SU-DHL-6 (cell line): ENCODE measurements at regions not wholly inside any gene's neighbourhood (a gene's known extent, or its start where the extent isn't known, plus 50 kb on each side); places are given as distances from the start of the nearest gene placed in this dataset.

Experiments
- H2AFZ ChIP-seq: fragments of 200-600 bp; sonication (generic); 2 replicates; pipeline ENCODE4 v1.6.1; 2014; ENCODE audit warnings: low read depth, mild to moderate bottlenecking, moderate library complexity, mixed read lengths, antibody characterized with exemption, low read length; ENCODE audit not compliant: severe bottlenecking
- H3F3A ChIP-seq: fragments of 200-600 bp; shearing (Covaris generic); 2 replicates; pipeline ENCODE4 v1.6.0; 2016; ENCODE audit warnings: antibody characterized with exemption, mild to moderate bottlenecking; ENCODE audit not compliant: insufficient read depth
- H3K27ac ChIP-seq: fragments of 200-600 bp; sonication (generic); 2 replicates; pipeline ENCODE4 v1.5.1; 2016; ENCODE audit warnings: low read depth, mild to moderate bottlenecking, low read length, moderate library complexity, mixed read lengths
- H3K27me3 ChIP-seq: fragments of 200-600 bp; sonication (generic), shearing (Covaris generic); 2 replicates; pipeline ENCODE4 v1.6.0; 2014; ENCODE audit warnings: mild to moderate bottlenecking, low read length
- H3K36me3 ChIP-seq: fragments of 200-600 bp; sonication (generic); 2 replicates; pipeline ENCODE4 v1.6.1; 2014; ENCODE audit warnings: mild to moderate bottlenecking, low read length, mixed read lengths
- H3K4me2 ChIP-seq: fragments of 300-600, 200-600 bp; shearing (Covaris generic), sonication (generic); 2 replicates; pipeline ENCODE4 v1.6.0; 2014; ENCODE audit warnings: low read length, low read depth, mild to moderate bottlenecking; ENCODE audit not compliant: poor library complexity, severe bottlenecking
- H3K4me3 ChIP-seq: fragments of 200-600 bp; sonication (generic); 2 replicates; pipeline ENCODE4 v1.5.1; 2014; ENCODE audit warnings: antibody characterized with exemption, low read length, mild to moderate bottlenecking, mixed read lengths; ENCODE audit not compliant: insufficient read depth, poor library complexity, severe bottlenecking
- H3K79me2 ChIP-seq: fragments of 200-600 bp; sonication (generic); 2 replicates; pipeline ENCODE4 v1.6.1; 2014; ENCODE audit warnings: mild to moderate bottlenecking, low read length, moderate library complexity; ENCODE audit not compliant: insufficient read depth
- H3K9ac ChIP-seq: fragments of 200-600 bp; sonication (generic); 2 replicates; pipeline ENCODE4 v1.7.0; 2014; ENCODE audit warnings: mild to moderate bottlenecking, low read length
- H3K9me2 ChIP-seq: fragments of 200-600 bp; sonication (generic); replicated peaks from 2 replicates; pipeline ENCODE4 v1.6.1; 2014; ENCODE audit warnings: low read length; ENCODE audit not compliant: insufficient read depth
- H3K9me3 ChIP-seq: fragments of 200-600 bp; sonication (generic); 2 replicates; pipeline ENCODE4 v1.6.1; 2014; ENCODE audit warnings: low read length, mixed read lengths; ENCODE audit not compliant: insufficient read depth
- H4K20me1 ChIP-seq: fragments of 200-600 bp; sonication (generic); 2 replicates; pipeline ENCODE4 v1.6.1; 2014; ENCODE audit warnings: low read depth, mild to moderate bottlenecking, antibody characterized with exemption, low read length, moderate library complexity, mixed read lengths
- EZH2phosphoT487 ChIP-seq: fragments of 200-600 bp; sonication (generic), shearing (Covaris generic); conservative IDR thresholded peaks from 2 replicates; pipeline ENCODE4 v1.6.1; 2018; ENCODE audit warnings: mild to moderate bottlenecking, antibody characterized with exemption, low read length, moderate library complexity, mixed read lengths
- TF ChIP-seq, protein P1 (sequence below): fragments of 200-600 bp; sonication (generic); IDR thresholded peaks from one replicate; pipeline ENCODE4 v1.5.1; 2017; ENCODE audit warnings: antibody characterized with exemption, mild to moderate bottlenecking, low read length, moderate library complexity; ENCODE audit not compliant: insufficient read depth, poor library complexity, severe bottlenecking

DNA sequence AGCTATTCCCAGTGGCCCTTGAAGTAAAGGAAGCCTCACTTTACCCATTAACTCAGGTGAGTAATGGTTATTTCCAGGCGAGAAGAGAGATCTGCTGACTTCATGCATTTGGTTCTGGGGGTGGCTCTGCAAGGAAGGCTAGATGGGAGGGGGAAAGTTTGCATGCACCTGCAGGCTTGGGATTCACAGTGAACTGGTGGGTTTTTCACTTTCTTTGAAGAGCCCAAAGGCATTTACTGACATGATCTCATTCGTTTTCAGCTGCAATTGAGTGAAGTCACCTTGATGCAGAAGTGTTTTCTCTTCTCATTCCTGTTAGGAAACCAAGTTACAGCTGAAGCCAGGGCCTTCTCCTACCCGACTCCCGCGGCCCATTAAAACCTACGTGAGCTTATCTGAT is 131.0 kb upstream of the N4BP1 start:
- no peaks in the 10 kb centered on the region; the same call in 1 of the 2 replicates for H3K27me3 ChIP-seq
- no peak overlapping the region for H3K4me3 ChIP-seq

DNA sequence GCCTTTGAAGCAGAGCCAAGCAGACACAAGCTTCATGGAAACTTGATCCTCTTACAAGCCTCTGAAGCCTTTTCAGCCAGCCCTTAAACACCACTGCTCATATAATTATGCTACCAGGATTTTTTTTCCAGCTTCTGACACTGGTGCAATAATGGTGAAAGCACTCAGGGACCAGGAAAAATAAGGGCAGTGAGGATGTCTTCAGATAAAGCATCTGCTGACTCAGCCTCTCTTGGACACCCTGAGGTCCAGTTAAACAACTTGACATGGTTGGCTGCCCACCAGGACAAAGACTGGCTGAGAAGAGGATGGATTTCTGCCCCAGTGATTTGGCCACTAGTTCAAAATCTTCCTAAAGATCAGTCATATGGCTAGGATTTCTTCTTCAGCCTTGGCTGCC is 124.2 kb upstream of the N4BP1 start:
- Histone ChIP-seq H3K4me2 (no peak overlapping the region), H3K9ac (no peak overlapping the region), H3K27me3 (no peaks in the 10 kb centered on the region; the same call in 1 of the 2 replicates), H2AFZ (no peak overlapping the region), H4K20me1 (no peaks in the 10 kb centered on the region), H3K36me3 (no peaks in the 10 kb centered on the region), H3K79me2 (no peaks in the 10 kb centered on the region), H3F3A (no peaks in the 10 kb centered on the region), H3K9me2 (no peaks in the 10 kb centered on the region), H3K27ac (no peak overlapping the region), H3K9me3 (no peaks in the 10 kb centered on the region), H3K4me3 (no peak overlapping the region)
- TF ChIP-seq EZH2phosphoT487, result no peak
- TF ChIP-seq, protein P1, sequence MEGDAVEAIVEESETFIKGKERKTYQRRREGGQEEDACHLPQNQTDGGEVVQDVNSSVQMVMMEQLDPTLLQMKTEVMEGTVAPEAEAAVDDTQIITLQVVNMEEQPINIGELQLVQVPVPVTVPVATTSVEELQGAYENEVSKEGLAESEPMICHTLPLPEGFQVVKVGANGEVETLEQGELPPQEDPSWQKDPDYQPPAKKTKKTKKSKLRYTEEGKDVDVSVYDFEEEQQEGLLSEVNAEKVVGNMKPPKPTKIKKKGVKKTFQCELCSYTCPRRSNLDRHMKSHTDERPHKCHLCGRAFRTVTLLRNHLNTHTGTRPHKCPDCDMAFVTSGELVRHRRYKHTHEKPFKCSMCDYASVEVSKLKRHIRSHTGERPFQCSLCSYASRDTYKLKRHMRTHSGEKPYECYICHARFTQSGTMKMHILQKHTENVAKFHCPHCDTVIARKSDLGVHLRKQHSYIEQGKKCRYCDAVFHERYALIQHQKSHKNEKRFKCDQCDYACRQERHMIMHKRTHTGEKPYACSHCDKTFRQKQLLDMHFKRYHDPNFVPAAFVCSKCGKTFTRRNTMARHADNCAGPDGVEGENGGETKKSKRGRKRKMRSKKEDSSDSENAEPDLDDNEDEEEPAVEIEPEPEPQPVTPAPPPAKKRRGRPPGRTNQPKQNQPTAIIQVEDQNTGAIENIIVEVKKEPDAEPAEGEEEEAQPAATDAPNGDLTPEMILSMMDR, result no peak

More for the DNA sequence above, 131.0 kb upstream of the N4BP1 start:
- TF ChIP-seq, protein P1, result no peak
- no peak for TF ChIP-seq EZH2phosphoT487
- Histone ChIP-seq H3K4me2 (no peak overlapping the region), H3K27ac (no peak overlapping the region), H3K36me3 (no peaks in the 10 kb centered on the region), H3K9ac (no peak overlapping the region), H2AFZ (no peak overlapping the region), H3K9me2 (no peaks in the 10 kb centered on the region), H3K79me2 (no peaks in the 10 kb centered on the region), H3F3A (no peaks in the 10 kb centered on the region), H4K20me1 (no peaks in the 10 kb centered on the region), H3K9me3 (peaks cover 6% of the 10 kb centered on the region; the same call in 1 of the 2 replicates)

DNA sequence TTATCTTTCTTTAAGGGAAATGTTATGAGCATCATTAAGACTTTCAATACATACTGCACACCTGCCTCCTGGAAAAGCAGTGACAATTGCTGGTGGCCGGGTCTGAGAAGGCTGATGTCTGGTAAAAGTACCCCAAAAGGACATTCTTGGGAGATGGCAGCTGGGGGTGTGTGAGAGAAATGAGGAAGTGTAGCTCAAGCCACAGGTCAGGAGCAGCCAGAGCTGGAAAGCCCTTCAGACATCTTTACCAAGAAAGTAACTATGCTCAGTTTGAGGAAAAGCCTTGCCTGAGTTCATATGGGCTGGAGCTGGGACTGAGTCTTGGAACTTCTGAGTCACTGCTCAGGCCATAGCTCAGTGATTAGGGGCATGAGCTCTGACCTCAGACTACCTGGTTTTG is 94.7 kb upstream of the N4BP1 start:
- Histone ChIP-seq H4K20me1 (no peaks in the 10 kb centered on the region), H2AFZ (no peak overlapping the region), H3K4me3 (no peak overlapping the region), H3K4me2 (no peak overlapping the region), H3K9me3 (no peaks in the 10 kb centered on the region), H3K27ac (no peak overlapping the region), H3F3A (no peaks in the 10 kb centered on the region), H3K9me2 (no peaks in the 10 kb centered on the region), H3K79me2 (no peaks in the 10 kb centered on the region), H3K27me3 (no peaks in the 10 kb centered on the region), H3K9ac (no peak overlapping the region), H3K36me3 (no peaks in the 10 kb centered on the region)
- TF ChIP-seq, protein P1, result no peak
